Hematopoietic multipotent progenitor cell (in vitro differentiated cells): ENCODE measurements at regions not wholly inside any gene's neighbourhood (a gene's known extent, or its start where the extent isn't known, plus 50 kb on each side); places are given as distances from the start of the nearest gene placed in this dataset.
"Not testable (repeated sequence)": the region's sequence is repeated elsewhere in the genome, so short reads cannot be mapped to it uniquely, and the experiment has no call there.

Experiments
- DNase-seq, 3 donors: peaks; one replicate each; pipeline ENCODE4 v3.0.0-alpha.2; 2011 to 2015; ENCODE audit warnings: low read depth in 2 of 3, low spot score in 2 of 3

DNA sequence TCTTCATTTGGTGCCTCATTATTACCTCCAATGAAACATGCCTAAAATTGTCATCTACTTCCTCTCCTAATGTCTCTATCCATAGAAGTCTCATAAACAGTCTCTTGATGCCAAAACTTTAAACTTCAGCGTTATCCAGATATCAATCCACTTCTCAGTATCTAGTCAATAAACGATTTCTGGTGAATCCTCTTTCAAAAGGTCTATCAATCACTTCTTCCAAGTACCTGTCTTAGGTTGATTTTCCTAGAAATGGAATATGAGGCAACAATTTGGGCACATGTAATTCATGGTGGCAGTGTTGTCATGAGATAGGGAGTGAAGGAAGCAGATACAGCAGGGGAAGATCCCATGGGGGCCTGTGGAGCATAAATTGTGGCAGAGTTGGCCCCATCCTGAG is 348.5 kb upstream of the POU1F1 start:
- DNase-seq: no peak

- DNase-seq: no peak
Observed at GRCh38 chr3:87621667-87622066, 345.3 kb upstream of the POU1F1 start.

- DNase-seq: peak in 1 of 3 donors; percentile 1
Observed at GRCh38 chr3:87615506-87615905, 339.1 kb upstream of the POU1F1 start.

GRCh38 chr3:87614998-87615397 is 338.6 kb upstream of the POU1F1 start:
- DNase-seq: no peak

DNA sequence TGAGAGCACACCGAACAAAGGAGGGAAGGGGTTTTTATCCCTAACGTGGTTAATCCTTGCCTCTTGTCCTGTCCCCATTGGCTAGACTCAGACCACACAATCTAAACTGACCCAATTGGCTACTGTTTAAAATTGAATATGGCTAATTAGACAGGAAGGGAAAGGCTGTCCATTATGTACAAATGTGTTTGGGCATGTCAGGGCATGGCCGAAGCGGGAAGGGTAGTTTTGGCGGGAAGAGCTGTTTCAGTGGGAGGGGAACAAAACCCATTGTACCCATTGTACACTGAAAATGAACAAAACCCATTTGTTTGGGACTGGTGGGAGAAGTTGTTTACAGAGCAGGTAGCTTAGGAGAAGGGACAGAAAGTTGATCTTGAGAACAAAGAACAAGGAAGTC is 330.9 kb upstream of the POU1F1 start:
- no peak for DNase-seq

DNA sequence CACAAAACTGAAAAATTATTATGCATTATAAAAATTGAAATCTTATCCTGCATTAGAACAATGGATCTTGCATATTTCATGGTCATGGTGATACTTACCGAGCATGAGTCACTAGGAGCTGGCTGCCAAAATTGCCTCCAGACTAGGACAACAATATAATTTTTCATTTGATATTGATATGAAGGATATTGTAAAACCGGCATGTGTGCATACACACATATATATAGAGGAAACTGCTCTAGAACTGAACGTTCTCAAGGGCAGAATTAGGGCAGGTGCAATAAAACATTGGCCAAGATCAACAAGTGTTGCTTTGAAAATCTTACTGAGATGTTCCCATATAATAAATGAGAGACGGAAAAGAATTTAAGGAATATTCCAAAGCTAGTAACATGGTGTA is 319.4 kb upstream of the POU1F1 start:
- no peak for DNase-seq

GRCh38 chr3:87581240-87581639 is 304.9 kb upstream of the POU1F1 start:
- DNase-seq: no peak

DNA sequence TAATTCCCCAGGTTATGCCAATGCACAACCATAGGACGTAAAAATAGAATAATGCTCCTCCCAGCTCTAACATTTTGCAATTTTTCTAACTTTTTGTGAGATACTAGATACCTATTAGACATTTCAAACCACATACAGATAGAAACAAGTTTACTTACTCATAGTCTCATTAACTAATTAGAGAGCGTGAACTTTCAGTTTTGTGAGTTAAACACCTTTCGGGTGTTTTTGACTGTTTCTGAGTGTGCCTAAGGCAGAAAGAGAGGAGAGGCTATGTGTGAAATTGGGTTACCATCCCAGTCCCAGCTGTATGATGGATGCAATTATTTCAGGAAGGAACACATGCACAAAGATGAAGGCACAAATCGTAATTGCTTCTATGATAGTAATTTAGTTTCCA is 300.4 kb upstream of the POU1F1 start:
- no peak for DNase-seq

DNA sequence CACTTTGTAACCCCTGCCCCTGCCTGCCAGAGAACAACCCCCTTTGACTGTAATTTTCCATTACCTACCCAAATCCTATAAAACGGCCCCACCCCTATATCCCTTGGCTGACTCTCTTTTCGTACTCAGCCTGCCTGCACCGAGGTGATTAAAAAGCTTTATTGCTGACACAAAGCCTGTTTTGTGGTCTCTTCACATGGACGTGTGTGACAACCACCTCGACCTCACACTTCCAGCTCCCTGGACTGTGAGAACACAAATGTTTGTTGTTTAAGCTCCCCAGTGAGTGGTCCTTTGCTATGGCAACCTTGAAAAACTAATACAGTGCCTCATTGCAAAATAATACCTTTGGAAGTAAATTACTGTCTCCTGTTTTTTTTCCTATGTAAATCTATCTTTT is 299.2 kb upstream of the POU1F1 start:
- no peak for DNase-seq

- DNase-seq: no peak
Observed at GRCh38 chr3:87568331-87568730, 291.9 kb upstream of the POU1F1 start.

DNA sequence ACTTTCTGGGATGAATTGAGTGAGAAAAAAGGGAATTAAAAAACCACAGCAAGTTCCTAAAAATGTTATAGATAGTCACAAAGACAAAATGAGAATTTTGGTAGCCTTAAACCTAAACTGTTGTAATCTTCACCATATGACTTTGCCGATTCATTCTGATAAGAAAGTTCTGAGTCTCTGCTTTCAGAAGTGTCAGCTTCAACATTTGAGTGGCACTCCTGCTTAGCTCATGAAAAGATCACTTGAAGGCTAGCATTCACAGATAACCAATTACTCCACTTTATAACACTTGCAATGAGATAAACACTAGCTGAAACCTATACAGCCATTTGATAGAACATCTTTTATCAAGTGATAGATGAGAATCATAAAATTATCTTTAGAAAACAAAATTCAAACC is 288.1 kb upstream of the POU1F1 start:
- DNase-seq: no peak

- no peak for DNase-seq
Observed at GRCh38 chr3:87563712-87564111, 287.3 kb upstream of the POU1F1 start.

GRCh38 chr3:87558492-87558891 is 282.1 kb upstream of the POU1F1 start:
- DNase-seq: no peak

DNA sequence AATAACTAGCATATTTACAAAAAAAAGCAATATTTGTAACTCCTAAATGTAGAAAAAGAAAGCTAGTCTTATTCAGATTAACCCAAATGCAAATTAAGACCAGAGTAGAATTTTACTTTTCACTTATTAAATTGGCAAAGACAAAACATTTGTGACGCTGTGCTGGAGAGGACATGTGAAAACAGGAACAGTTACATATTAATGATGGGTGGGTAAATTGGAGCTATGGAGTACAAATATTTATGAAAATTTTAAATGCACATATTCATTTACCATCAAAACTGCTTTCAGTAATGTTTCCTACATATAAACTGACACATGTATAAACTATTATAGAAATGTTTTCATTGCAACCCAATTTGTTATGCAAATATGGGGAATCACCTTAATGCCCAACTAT is 278.9 kb upstream of the POU1F1 start:
- no peak for DNase-seq

- DNase-seq: no peak
Observed at GRCh38 chr3:87553058-87553457, 276.7 kb upstream of the POU1F1 start.

DNA sequence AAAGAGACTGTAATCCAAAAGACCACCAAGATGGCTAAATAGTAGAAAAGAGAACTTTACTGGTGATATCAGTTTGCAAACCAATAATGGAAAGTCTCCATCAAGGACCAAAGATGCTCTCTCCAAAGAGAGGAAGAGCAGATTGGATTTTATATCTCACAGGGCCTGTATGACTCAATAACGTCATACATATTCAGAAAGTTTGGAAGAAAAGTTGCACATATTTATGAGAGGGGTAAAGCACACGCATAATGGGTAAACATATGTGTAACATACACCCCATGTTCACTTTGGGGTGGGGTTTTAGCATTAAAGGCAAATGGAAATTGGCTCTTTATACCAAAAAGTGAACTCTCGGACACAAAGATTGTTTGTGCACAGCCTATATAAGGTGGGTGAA is 274.5 kb upstream of the POU1F1 start:
- DNase-seq: no peak

DNA sequence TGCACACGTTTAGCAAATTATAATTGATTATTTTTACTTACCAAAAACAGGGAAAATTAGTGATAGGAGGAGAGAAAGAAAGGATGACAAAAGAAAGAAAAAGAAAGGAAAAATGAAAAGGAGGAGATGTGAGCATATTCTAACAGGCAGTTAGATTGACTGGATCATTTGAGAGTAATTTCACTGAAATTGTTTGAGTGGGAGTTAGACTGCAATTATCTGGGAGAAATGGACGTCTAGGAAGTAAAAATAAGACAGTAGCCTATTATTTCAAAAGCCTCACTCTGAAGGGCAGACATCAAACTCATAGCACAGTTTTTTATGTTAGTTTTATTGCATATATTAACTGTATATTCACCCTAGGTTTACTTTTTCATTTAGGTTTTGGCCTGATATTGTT is 272.8 kb upstream of the POU1F1 start:
- DNase-seq: no peak

GRCh38 chr3:87548271-87548670 is 271.9 kb upstream of the POU1F1 start:
- DNase-seq: no peak

DNA sequence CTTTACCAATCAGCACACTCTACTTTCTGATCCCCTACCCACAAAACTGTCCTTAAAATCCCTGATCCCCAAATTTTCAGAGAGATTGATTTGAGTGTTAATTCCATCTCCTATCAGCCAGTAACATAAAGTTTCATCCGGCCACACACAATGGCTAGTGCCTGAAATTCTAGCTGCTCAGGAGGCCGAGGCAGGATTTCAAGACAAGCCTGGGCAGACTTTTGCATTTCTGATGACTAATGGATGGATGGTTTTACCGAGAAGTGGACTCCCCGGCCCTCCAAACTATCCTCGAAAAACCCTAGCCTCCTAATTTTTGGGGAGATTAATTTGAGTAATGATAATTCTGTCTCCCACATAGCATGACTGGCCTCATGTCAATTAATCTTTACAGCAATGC is 269.8 kb upstream of the POU1F1 start:
- no peak for DNase-seq

DNA sequence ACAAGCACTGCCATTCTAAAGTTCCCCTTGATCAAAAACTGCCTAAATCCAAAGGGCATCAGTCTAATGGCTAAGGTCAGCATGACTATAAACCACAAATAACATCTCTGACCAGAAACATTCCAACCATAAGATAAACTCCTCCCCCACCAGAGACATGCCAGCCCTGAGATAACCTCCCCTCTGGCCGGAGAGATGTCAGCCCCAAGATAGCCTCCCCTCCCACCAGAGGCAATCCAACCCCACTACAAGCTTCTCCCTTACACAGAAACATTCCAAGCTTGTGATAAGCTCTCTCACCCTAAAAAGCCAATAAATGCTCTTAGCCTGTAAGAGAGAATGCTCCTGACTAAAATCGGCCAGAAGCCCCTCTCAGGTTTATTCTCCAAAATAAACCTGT is 267.0 kb upstream of the POU1F1 start:
- DNase-seq: not testable (repeated sequence)

GRCh38 chr3:87541723-87542122 is 265.3 kb upstream of the POU1F1 start:
- DNase-seq: no peak

DNA sequence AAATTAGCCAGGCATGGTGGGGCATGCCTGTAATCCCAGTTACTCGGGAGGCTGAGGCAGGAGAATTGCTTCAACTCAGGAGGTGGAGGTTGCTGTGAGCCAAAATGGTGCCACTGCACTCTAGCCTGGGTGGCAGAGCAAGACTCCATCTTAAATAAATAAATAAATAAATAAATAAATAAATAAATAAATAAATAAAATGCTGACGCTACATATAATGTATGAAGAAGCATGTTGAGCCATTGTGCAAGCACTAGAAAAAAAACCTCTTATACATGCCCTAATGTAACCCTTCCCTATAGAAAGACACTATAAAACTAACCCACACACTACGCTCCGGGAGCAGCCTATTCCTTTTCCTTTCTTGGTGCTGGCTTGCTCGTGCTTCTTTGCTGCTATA is 262.3 kb upstream of the POU1F1 start:
- DNase-seq: not testable (repeated sequence)

DNA sequence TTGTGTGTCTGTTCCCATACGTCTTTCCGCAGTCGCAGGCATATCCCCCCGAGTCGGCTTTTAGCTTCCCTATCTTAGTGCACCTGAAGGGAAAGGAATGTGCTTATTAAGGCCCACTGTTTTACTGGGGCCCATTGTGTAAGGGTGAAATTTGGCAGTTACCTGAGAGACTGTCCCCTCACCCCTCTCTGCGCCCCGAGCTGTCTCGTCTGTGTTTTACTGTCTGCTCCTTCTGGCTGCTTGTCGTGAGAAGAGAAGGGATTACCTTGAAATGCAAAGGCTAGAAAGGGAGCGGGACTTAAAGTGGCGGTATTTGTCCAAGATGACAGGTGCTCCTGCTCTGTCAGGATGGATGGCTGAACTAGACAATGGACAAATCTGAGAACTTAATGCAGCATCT is 233.0 kb upstream of the POU1F1 start:
- DNase-seq: no peak

DNA sequence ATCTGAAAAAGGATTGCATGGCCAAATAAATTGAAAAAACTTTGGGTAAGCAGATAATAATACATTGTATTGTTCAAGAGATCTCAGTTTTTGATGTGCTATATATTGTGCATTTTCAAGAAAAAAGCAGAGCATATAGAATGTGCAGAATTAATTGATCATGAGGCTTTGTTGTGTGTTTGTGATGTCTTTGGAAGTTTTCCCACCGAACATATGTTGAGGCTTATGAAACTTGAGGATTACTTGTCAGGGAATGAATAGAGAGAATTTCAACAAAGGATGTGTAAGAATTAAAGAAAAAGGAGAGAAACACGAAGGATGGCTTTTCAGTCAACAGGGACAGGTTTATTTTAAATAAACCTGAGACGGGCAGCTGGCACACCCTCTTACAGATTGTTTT is 232.5 kb upstream of the POU1F1 start:
- DNase-seq: no peak
